22Rv1 (cell line): ENCODE measurements at regions not wholly inside any gene's neighbourhood (a gene's known extent, or its start where the extent isn't known, plus 50 kb on each side); places are given as distances from the start of the nearest gene placed in this dataset.

ENCODE experiments used
- H3K27ac ChIP-seq: fragments of 450-650 bp; 2 replicates; pipeline ENCODE4 v1.5.1; 2017
- CTCF ChIP-seq: fragments of 450-650 bp; IDR thresholded peaks from 2 replicates; pipeline ENCODE4 v1.5.1; 2017; ENCODE audit warnings: mild to moderate bottlenecking
- ZFX ChIP-seq: fragments of 450-650 bp; IDR thresholded peaks from 2 replicates; pipeline ENCODE4 v1.6.1; 2017; ENCODE audit warnings: antibody characterized with exemption, borderline replicate concordance

GRCh38 chr9:80560976-80561375, 989.2 kb downstream of the TLE4 start:
- no peak for TF ChIP-seq ZFX
- no peak for TF ChIP-seq CTCF
- H3K27ac ChIP-seq = no peak overlapping the region

- no peak overlapping the region for H3K27ac ChIP-seq
- TF ChIP-seq ZFX (no peak), CTCF (no peak)
Observed at GRCh38 chr9:80557256-80557655, 985.5 kb downstream of the TLE4 start.

GRCh38 chr9:80556631-80557030, 984.9 kb downstream of the TLE4 start:
- TF ChIP-seq ZFX = no peak
- TF ChIP-seq CTCF = no peak

GRCh38 chr9:80555782-80556325, 984.1 kb downstream of the TLE4 start:
- TF ChIP-seq ZFX (no peak), CTCF (no peak)
- no peak overlapping the region for H3K27ac ChIP-seq

More at GRCh38 chr9:80556631-80557030, 984.9 kb downstream of the TLE4 start:
- H3K27ac ChIP-seq = no peak overlapping the region

GRCh38 chr9:80554856-80555255, 983.1 kb downstream of the TLE4 start:
- H3K27ac ChIP-seq = no peak overlapping the region
- TF ChIP-seq CTCF = no peak
- no peak for TF ChIP-seq ZFX

GRCh38 chr9:80554301-80554700, 982.5 kb downstream of the TLE4 start:
- no peak overlapping the region for H3K27ac ChIP-seq
- TF ChIP-seq CTCF (no peak), ZFX (no peak)

GRCh38 chr9:80552931-80553330, 981.2 kb downstream of the TLE4 start:
- TF ChIP-seq CTCF (no peak), ZFX (no peak)
- no peak overlapping the region for H3K27ac ChIP-seq
